Left lung (tissue), 4 donors: ENCODE measurements at regions not wholly inside any gene's neighbourhood (a gene's known extent, or its start where the extent isn't known, plus 50 kb on each side); places are given as distances from the start of the nearest gene placed in this dataset.
"Not testable (repeated sequence)": the region's sequence is repeated elsewhere in the genome, so short reads cannot be mapped to it uniquely, and the experiment has no call there.

ENCODE experiments used
- ATAC-seq: fragments of 200-7000 bp; cut with Tn5 transposase; one replicate; pipeline ENCODE4 v1.9.1; 2020; ENCODE audit warnings: moderate library complexity
- DNase-seq, 4 donors: peaks; one replicate each; pipeline ENCODE4 v3.0.0-alpha.2; 2013 to 2020
- H3K27ac ChIP-seq, 2 donors: fragments of 200-600 bp; sonication (generic) in 1 of 2; one replicate each; pipeline versions ENCODE4 v1.5.0 to v1.8.0; 2020 to 2021
- H3K27me3 ChIP-seq, 2 donors: fragments of 200-600 bp; sonication (generic) in 1 of 2; one replicate each; pipeline versions ENCODE4 v1.5.0 to v1.8.0; 2020 to 2021
- H3K36me3 ChIP-seq, 2 donors: fragments of 200-600 bp; sonication (generic) in 1 of 2; one replicate each; pipeline versions ENCODE4 v1.5.0 to v1.8.0; 2020 to 2021
- H3K4me1 ChIP-seq, 2 donors: fragments of 200-600 bp; one replicate each; pipeline ENCODE4 v1.8.0; 2021
- H3K4me3 ChIP-seq, 2 donors: fragments of 200-600 bp; sonication (generic) in 1 of 2; one replicate each; pipeline versions ENCODE4 v1.5.0 to v1.8.0; 2020 to 2021; ENCODE audit warnings: mild to moderate bottlenecking in 1 of 2
- H3K9me3 ChIP-seq, 2 donors: fragments of 200-600 bp; sonication (generic) in 1 of 2; one replicate each; pipeline versions ENCODE4 v1.5.0 to v1.8.0; 2020 to 2021
- CTCF ChIP-seq, 2 donors: fragments of 200-600 bp; sonication (generic) in 1 of 2; IDR thresholded peaks; one replicate each; pipeline versions ENCODE4 v1.5.0 to v1.8.0; 2021; ENCODE audit warnings: antibody characterized with exemption in 2 of 2
- intact Hi-C, 2 donors: fragments of 100-400 bp; cut with DNase I; formaldehyde crosslinking; loops; one replicate each; pipeline versions ENCODE4 v1.11.2 to v1.14.2; 2022
- donor health status: DM: no; HTN: yes; CAD: no.
- donor health status: DM: no; HTN: no; CAD: no.

GRCh38 chr7:25050223-25050622, 70.2 kb upstream of the OSBPL3 start:
- no peak for ATAC-seq
- H3K4me3 ChIP-seq = no peak overlapping the region
- H3K27me3 ChIP-seq = no peaks in the 10 kb centered on the region
- no peak for TF ChIP-seq CTCF (IDR thresholded peaks at IDR 0.05)
- no peak for DNase-seq
- intact Hi-C loops = no loop called here
- H3K4me1 ChIP-seq = no peaks in the 10 kb centered on the region
- H3K9me3 ChIP-seq = no peaks in the 10 kb centered on the region
- H3K27ac ChIP-seq = no peak overlapping the region
- H3K36me3 ChIP-seq = no peaks in the 10 kb centered on the region

GRCh38 chr7:25048444-25048834, 68.5 kb upstream of the OSBPL3 start:
- ATAC-seq = no peak
- no peak for DNase-seq
- Histone ChIP-seq H3K36me3 (no peaks in the 10 kb centered on the region), H3K4me3 (no peak overlapping the region), H3K27ac (no peak overlapping the region), H3K9me3 (no peaks in the 10 kb centered on the region), H3K4me1 (no peaks in the 10 kb centered on the region), H3K27me3 (no peaks in the 10 kb centered on the region)
- intact Hi-C loops = no loop called here
- TF ChIP-seq CTCF (IDR thresholded peaks at IDR 0.05) = no peak

GRCh38 chr7:25047571-25048443, 67.8 kb upstream of the OSBPL3 start:
- H3K9me3 ChIP-seq, H3K27me3 ChIP-seq, H3K27ac ChIP-seq, DNase-seq, H3K36me3 ChIP-seq, intact Hi-C loops, H3K4me3 ChIP-seq, H3K4me1 ChIP-seq, ATAC-seq: not testable (repeated sequence)

- Histone ChIP-seq H3K36me3 (no peaks in the 10 kb centered on the region), H3K9me3 (peaks cover 0 to 15% of the 10 kb centered on the region in 2 donors), H3K27me3 (no peaks in the 10 kb centered on the region), H3K27ac (no peak overlapping the region), H3K4me3 (no peak overlapping the region), H3K4me1 (no peaks in the 10 kb centered on the region)
- ATAC-seq (peak; percentile 44), DNase-seq (no peak)
- no peak for TF ChIP-seq CTCF (IDR thresholded peaks at IDR 0.05)
- intact Hi-C loops = no loop called here
Measured at GRCh38 chr7:25037325-25037724, 57.3 kb upstream of the OSBPL3 start.

GRCh38 chr7:25035274-25035673, 55.3 kb upstream of the OSBPL3 start:
- H3K4me1 ChIP-seq = no peaks in the 10 kb centered on the region
- H3K27ac ChIP-seq = no peak overlapping the region
- H3K36me3 ChIP-seq = no peaks in the 10 kb centered on the region
- intact Hi-C loops = no loop called here
- TF ChIP-seq CTCF (IDR thresholded peaks at IDR 0.05) = no peak
- ATAC-seq (no peak), DNase-seq (no peak)
- no peaks in the 10 kb centered on the region for H3K27me3 ChIP-seq
- H3K9me3 ChIP-seq = peaks cover 0 to 15% of the 10 kb centered on the region in 2 donors
- H3K4me3 ChIP-seq = no peak overlapping the region

GRCh38 chr7:25034136-25034535, 54.2 kb upstream of the OSBPL3 start:
- Histone ChIP-seq H3K9me3 (peaks cover 0 to 15% of the 10 kb centered on the region in 2 donors), H3K27me3 (no peaks in the 10 kb centered on the region), H3K4me1 (no peaks in the 10 kb centered on the region), H3K4me3 (no peak overlapping the region), H3K27ac (no peak overlapping the region), H3K36me3 (no peaks in the 10 kb centered on the region)
- TF ChIP-seq CTCF (IDR thresholded peaks at IDR 0.05) = no peak
- DNase-seq (no peak), ATAC-seq (no peak)
- intact Hi-C loops = no loop called here
